ENCODE measurements at regions not wholly inside any gene's neighbourhood (a gene's known extent, or its start where the extent isn't known, plus 50 kb on each side); places are given as distances from the start of the nearest gene placed in this dataset.
"Not testable (repeated sequence)": the region's sequence is repeated elsewhere in the genome, so short reads cannot be mapped to it uniquely, and the experiment has no call there.

DNA sequence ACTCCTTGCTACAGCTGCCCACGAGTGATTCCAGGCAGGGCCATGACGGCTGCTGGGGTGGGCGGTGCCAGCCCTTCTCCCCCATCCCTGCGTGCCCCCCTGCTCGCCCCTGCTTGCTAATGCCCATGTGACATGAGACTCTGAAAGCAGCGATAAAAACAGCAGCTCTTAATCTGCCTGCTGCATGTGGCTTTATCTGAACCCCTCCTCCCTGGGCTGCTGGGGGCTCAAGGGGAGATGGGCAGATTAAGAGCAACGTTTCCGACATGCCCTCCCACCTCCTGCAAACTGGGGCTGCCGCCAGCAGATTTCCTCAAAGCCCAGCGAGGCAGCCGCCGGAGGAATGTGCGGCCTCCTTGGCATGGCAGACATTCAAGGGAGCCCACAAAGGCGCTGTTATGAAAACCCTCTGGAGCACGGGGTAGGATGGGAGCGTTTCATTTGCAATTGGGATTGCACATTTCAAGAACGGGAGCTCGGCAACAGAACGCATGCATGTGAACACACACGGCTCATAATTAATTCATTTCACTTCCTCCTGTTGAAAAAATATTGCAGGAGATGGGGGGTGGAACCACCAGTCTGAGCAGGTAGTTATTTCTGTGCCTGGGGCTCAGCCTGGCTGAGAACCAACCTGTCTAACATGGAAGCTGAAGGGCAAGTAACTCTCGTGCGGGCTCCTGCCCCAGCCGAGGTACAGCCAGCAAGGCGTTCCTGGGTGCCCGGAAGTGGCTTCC is 504.2 kb upstream of the PROK2 start:
- DNase-seq, result peak; percentile 37

DNA sequence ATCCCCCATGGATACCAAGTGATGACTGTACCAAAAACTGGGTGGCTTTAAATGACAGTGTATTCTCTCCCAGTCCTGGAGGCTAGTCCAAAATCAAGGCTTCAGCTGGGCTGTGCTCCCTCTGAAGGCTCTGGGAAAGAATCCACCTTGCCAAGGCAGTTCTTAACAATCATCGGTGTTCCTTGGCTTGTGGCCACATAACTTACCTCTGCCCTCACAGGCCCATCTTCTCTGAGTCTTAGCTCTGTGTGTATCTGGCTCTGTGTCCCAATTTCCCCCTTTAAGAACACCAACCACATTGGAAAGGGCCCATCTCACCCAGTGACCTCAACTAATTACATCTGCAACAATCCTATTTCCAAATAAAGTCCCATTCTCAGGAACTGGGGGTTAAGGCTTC is 503.0 kb upstream of the PROK2 start:
- no peak for DNase-seq

DNA sequence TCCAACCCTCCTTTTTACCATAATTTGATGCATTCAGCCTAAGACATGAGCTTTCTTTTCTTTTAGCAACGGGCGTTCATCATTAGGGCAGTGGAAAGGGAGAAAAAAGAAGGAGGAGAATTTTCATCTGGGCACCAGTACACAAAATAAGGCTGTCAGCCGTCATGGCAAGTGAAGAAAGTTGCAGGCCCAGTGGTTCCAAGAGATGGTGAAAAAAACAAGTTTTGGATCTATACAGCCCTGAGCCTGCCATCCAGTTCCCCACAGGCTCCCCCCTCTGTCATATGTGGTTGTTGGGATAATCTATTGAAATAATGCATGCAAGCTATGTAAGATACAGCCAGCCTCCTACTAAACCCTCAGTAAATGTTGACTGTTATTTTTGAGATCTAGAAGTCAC is 500.6 kb upstream of the PROK2 start:
- DNase-seq, result no peak

DNA sequence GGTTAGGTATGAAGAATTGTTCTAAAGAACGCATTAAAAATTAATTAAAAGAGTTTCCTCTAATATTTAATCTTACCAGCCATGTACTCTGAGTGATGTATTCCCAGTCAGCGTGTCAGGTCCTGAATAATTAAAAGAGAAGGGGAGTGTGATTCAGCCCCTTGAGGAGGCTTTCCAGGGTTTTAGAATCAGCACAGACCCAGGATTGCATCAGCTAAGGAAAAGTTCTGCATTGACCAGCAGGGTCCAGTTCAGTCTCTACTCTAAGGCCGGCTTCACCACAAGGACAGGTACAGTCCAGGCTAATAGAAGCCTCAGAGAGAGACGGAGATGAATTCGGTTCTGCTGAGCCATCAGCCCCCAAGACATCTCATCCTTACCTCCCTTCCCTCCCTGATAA is 499.5 kb upstream of the PROK2 start:
- no peak for DNase-seq

DNA sequence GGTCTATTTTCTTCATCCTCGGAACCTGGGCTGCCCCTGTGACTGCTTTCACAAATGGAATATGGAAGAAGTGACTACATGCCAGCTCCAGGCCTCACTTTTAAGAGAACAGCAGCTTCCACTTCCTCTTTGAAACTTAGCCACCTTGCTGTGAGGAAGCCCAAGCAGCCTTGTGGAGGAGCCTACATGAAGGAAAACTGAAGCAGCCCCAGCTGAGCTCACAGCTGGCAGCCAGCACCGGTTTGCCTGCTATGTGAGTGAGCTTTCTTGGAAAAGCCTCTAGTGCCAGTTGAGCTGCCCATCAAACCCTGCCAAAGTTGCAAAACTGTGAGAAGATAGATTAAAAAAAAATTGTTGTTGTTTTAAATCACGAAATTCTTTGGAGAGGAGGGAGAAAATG is 498.0 kb upstream of the PROK2 start:
- DNase-seq, result no peak

DNA sequence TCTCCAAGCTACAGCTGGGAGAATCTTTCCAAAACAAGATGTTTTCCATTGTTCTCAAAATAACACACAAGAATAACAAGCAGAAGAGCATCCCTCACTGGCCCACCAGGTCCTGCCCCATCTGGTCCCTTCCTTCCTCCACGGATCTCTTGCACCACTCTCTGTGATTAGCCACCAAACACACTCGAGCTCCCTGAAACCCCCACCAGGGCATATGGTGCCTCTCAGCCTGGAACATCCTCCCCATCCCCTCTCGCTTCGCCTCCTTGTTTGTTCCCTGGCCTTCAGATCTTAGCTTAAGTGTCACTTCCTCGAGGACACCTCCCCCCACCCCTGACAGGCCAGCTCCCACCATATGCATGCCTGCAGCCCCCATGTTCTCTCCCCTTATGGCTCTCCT is 496.6 kb upstream of the PROK2 start:
- no peak for DNase-seq

DNA sequence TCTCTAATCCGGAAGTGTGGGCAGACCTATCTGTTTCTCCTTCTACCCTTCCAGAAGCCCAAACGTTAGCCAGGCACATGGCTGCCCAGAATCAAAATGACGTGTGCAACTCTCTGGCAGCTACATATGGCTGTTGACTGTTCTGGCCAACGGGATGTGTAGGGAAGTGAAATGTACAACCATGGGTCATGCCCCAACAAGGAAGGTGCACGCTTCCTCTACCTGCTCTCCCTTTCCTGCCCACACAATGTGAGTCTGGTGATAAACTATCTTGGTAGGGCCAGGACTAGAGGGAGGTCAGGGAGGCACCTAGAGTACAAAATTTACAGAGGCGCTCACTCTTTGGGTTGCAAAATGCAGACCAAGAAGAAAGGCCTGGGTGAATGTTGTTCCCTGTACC is 495.9 kb upstream of the PROK2 start:
- no peak for DNase-seq

DNA sequence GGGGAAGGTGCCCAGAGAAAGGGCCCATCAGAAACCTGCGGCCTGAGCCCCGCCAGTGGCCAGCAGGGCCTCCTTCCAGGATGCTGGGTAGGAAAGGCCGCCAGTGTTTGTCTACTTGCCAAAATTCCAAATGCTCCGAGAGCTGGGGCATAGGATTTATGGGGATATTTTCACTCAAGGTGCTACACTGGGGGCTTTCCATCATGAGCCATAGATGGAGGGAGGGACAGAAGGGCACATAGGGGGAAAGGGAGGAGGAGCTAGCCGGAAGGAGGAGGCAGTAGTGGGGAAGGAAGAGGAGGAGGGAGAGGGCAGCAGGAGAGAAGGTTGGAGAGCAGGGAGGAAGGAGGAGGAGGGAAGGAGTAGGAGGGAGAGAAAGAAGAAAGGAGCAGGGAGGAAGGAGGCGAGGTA is 494.7 kb upstream of the PROK2 start:
- DNase-seq, result no peak

DNA sequence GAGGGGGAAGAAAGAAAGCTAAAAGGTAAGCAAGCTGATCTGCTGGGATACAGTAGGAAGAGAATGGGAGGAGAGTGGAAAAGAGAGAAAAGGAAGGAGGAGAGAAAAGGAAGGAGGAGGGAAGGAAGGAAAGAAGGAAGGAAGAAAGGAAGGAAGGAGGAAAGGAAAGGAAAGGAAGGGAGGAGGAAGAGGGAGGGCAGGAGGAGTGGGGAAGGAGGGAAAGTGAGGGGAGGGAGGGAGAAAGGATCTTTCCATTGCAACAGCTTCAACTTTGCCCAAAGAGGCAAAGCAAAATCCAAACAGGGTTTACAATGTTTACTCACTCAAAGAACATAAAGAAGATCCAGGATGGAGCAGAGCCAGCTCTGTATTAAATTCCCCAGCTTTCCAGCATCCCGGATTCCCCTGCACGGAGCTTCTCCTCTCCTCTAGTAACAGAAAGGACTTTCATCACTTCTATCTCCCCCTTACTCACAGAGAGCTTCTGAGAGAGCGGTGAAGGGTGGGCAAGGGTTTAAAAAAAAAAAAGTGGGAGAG is 494.2 kb upstream of the PROK2 start:
- DNase-seq, result no peak

DNA sequence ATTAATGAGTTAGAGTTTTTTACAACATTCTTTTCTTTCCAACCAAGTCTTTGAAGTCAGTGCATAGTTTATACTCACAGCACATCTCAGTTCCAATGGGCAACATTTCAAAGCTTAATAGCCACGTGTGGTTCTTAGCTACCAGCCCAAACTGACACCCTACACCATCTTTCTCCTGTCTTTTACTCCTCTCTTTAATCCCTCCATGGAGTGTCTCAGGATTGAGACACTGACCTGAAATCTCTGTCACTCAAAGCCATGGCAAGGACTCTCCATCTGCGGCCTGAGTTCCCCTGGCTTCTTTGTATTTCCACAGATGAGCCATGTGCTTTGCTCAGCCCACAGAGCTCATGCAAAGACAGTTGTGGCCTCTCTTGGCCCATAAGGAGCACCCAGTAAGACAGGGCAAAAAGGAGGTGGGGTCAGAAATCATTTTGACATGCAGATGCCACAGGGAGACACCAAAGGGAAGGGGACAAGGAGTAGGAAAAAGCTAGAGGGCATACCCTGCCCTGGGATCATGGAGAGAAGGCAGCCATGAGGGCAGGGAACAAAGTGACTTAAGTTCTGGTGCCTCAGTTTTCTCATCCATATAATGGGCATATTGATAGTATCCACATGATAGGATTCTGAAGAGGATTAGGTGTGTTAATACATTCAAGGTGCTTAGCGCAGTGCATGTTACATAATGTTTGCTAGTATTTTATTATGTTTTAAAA is 493.6 kb upstream of the PROK2 start:
- DNase-seq, result no peak

DNA sequence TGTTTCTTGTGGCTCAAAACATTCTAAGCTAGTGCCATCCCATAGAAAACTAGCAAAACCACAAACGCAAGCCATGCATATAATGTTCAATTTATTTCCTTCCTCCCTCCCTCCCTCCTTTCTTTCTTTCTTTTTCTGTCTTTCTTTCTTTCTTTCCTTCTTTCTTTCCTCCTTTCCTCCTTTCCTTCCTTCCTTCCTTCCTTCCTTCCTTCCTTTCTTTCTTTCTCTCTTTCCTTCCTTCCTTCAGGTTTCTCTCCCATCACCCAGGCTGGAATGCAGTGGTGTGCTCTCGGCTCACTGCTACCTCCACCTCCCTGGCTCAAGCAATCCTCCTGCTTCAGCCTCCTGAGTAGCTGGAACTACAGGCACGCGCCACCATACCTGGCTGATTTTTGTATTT is 492.8 kb upstream of the PROK2 start:
- DNase-seq, result no peak

DNA sequence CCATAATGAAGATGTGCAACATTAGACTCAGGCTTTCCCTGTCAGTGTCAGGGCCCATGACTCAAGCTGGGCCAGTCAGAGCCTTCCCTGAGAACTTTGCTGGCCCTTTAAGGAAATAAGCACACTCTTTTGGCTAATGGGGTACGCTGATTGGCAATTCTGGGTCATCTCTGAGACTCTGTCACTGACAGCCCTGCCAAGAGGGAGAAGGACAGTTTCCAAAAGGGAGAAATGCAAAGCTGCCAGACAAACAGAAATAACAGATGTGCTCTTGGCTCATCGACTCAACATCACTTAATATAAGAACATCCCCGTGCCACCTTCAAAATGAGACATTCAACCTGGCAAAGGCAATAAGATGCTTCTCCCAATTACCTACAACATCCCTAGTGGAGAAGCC is 491.9 kb upstream of the PROK2 start:
- no peak for DNase-seq

DNA sequence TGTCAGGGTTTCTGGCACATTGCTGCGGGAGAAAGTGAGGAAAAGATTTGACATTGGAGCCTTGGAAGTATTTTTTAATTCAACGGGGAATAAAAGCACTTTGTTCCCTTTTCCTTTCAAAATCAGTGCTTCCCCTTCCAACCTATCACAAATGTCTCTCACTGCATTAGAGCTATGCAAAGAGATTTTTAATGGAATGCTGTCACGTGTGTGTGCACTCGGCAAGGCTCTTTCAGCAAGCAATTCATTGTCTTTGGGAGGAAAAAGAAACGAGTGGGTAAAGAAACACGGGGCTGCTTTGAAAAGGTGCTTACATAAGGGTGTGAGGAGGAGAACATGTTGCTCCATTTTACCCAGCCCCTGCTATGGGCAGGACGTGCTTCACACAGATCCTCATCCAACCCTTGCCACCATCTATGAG is 490.4 kb upstream of the PROK2 start:
- DNase-seq, result no peak

DNA sequence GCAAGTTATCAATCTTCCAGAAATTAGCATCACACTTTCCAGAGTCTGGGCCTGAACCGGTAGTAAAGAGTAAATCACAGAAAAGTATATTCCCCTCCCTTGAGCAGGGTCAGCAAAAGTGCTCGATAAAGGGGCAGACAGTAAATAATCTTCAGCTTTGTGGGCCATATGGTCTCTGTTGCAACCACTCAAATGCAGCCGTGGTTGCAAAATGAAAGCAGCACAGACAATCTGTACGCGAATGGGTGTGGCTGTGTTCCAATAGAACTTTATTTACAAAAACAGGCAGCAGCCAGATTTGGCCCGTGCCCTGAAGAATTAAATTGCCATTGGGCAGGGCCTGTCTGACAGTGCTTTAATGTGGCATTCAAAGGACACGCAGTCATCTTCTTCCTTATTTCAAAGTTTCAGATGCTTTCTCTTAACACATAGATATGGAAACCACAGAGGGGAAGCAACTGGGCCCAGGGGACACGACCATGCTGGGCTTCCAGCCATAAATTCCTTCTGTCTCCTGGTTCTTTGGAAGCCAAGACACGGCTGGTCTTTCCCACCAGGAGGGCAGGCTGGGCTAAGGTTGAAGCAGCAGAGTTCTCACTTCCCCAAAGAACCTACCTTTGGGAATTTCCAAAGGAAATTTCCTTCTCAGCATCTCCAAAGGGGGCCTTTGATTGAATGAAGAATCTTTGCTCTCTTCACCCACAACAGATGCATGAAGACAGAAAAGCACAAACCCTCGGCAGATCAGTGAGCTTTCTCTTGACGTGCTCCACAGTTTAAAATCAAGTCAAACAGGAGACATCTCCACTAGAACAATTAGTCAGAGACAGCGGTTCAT is 489.8 kb upstream of the PROK2 start:
- DNase-seq, result peak; percentile 74

DNA sequence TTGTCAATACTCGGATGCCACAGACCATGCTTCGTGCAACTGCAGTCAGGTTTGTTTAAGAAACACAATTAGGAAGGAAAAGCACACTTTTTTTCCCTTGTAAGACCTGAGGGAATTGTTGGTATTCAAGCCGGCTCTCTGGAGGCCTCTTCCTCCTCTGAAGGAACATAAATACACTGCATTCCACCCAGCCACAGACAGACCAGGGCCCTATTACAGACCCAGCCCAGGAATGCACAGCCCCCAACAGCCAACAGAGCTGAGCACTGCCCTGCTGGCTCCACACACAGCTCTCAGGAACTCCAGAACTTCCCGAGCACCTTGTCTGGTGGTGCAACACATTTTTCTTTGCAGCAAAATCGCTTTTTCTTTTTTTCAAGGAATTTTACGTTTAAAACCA is 488.7 kb upstream of the PROK2 start:
- no peak for DNase-seq

DNA sequence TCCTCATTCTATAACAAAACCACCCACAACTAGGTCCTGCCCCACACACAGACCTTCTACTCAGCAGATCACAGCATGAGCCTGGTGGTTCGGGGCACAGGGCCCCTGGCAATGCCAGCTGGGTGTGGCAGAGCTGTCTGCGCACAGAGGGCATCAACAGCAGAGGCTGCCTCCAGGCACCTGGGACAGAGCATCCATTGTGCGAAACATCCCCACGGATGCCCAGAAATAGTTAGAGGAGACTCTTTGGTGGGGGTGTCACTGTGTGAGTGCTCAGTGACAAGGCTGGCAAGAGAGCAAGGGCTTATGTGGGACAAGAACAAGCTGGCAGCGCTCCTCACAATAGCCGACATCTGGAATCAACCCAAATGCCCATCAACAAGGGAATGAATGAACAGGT is 487.4 kb upstream of the PROK2 start:
- no peak for DNase-seq

DNA sequence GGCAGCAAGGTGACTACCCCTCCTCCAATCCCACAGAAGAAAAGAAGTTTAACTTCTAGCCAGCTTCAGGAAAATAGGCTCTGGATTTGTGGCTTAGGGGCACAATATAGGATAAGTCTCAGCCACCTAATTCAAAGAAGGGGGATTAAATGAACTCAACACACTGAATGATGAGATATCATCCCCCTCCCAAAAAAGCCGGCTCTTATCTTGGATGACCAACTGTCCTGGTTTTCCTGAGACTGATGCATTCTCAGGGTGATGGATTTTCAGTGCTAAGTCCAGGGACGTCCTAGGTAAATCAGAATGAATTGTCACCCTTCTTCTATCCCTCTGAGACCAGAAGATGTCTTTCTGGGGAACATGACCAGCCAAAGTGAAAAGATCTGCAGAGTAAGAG is 487.0 kb upstream of the PROK2 start:
- DNase-seq, result no peak

DNA sequence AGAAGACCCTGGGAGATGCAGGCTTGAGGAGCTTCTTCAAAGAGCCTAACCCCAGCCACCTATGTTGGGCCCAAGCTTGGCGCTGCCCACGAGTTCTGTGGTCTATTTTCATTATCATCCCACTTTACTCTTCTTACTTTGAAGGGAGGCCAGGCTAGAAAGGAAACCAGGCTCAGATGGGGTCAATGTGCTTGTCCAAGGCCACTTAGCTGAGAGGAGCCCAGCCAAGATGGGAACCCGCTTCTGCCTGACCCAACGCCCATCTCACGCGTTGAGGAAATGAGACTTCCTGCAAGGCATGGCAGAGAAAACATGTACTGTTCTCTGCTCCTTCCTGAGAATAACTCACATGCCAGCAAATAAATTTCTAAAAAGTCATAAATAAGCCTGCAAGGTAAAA is 486.3 kb upstream of the PROK2 start:
- DNase-seq, result peak; percentile 41

DNA sequence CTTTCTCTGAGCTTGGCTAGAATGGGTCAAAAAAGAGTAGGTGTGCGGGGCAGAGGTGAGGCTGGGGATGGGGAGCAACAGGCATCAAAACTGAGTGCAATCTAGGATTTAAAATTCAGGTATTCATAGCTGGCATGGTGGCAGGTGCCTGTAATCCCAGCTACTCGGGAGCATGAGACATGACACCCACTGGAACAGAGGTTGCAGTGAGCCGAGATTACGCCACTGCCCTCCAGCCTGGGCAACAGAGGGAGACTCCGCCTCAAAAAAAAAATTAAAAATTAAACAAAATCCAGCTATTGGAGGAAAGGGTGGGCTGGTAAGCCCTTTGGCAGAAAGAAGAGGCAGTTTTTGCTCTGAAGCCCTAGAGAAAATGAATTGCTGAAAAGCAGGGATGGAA is 485.8 kb upstream of the PROK2 start:
- no peak for DNase-seq

DNA sequence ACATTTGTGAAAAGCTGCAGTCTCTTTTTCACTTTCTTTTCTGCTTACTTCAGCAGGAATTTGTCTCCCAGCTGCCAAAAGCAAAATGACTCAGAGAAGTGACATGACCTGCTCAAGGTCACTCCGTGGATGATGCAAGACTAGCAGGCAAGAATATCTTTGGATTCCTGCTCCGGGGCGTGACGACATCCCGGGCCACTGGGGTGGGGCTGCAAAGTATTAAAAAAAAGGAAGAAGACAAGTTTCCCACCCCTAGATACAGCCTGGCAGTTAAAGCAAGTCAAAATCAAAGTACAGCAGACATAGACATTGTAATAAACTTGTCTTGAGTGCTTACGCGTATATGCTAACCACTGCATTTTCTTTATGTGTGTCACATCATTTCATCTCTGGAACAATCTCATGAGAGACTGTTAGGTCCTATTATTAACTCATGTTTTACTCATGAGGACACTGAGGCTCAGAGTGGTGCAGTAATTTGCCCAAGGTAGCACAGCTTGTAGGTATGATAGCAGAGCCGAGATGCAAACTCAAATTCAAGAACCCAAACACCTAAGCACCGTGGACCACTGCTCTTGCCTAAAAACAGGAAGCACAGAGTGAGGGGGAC is 485.2 kb upstream of the PROK2 start:
- peak; percentile 94 for DNase-seq

DNA sequence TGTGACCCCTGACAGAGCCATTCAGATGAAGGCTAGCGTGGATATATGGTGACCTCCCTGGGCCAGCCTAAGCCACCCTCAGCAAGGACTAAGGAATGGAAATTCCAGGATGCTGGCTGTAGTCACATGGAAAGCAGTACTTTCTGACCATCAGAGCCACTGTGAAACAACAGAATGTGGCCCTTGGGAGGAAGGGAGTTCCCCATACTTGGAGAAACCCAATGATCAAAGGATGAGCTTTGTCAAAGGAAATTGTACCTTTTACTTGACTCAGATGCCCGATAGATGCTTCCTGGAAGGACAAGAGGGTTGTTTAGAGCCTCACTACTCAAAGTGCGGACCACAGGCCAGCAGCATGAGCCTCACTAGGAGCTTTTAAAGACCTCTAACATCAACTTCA is 484.5 kb upstream of the PROK2 start:
- DNase-seq, result no peak

DNA sequence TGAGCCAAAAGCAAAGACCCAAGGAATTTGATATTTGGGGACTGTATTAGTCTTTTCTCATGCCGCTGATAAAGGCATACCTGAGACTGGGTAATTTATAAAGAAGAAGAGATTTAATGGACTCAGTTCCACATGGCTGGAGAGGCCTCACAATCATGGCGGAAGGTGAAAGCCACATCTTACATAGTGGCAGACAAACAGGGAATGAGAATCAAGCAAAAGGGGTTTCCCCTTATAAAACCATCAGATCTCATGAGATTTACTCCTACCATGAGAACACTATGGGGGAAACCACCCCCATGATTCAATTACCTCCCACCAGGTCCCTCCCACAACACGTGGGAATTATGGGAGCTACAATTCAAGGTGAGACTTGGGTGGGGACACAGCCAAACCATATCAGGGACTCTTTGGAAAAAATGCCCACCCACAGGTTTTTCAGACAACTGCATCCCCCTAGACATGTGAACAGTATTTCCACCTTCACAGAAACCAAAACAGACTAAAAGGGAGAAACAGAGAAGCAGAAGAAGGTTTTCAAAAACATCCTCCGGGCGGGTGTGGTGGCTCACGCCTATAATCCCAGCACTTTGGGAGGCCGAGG is 482.1 kb upstream of the PROK2 start:
- not testable (repeated sequence) for DNase-seq

DNA sequence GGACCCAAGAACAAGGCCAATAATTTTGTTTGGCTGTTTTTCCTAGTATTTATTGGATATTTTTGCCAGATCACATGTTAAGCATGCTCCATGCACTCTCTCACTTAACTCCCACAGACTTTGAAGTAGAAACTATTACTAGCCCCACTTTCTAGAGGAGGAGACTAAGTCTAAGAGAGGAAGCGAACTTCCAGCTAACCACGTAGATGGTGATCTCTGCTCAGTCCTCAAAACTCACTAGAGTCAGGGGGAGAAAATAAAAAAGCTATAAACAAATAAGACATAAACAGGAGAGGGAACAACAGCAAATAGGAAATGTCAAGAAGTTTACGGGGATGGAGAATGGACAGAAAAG is 481.0 kb upstream of the PROK2 start:
- DNase-seq, result peak; percentile 23

Data from inflammatory macrophage treated with lipopolysaccharide for 4 hours (primary cell).